ENCODE measurements at regions not wholly inside any gene's neighbourhood (a gene's known extent, or its start where the extent isn't known, plus 50 kb on each side); places are given as distances from the start of the nearest gene placed in this dataset.

DNA sequence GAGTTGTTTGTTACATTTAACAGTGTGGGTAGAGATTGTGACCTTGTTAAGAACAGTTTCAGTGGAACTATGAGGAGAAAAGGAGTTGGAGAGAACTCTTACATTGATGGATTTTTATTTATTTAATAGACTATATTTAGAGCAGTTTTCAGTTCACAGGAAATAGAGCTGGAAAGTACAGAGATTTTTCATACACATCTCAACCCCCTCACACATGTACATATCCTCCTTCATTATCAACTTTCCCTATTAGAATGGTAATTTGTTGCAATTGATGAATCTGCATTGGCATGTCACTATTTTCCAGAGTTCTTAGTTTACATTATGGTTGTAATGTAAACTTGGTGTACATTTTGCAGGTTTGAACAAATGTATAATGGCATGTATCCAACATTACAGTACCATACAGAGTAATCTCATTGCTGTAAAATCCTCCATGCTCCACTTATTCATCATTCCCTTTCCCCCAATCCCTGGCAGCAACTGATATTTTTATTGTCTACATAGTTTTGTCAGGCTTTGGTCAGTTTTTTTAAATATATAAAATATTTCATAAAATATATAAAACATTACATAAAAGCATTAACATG, 756.6 kb upstream of the DPPA4 start:
- TF ChIP-seq CTCF (IDR thresholded peaks at IDR 0.05; ENCODE audit: poor library complexity) (no peak), EZH2phosphoT487 (IDR thresholded peaks at IDR 0.05; ENCODE audit: low read depth, severe bottlenecking, unreplicated experiment) (no peak)
